HepG2 (cell line): ENCODE measurements at regions not wholly inside any gene's neighbourhood (a gene's known extent, or its start where the extent isn't known, plus 50 kb on each side); places are given as distances from the start of the nearest gene placed in this dataset.

Experiments
- ATAC-seq: fragments of 200-7000 bp; cut with Tn5 transposase; 3 replicates; pipeline ENCODE4 v1.9.1; 2020; ENCODE audit warnings: mild to moderate bottlenecking, moderate library complexity
- BruUV-seq: library from RNA; stranded (reverse); fragments of 400-500 nt; replicated peaks from 2 replicates; lab custom pipeline; 2021; lab: Mats Ljungman, UMichigan
- CTCF ChIA-PET: fragments of 300-600 bp; formaldehyde crosslinking; extraction: SDS; loops from one replicate; lab custom pipeline; 2021; ENCODE audit warnings: low total read pairs, inconsistent platforms, low intra/inter-chr PET ratio; lab: Yijun Ruan, JAX
- POLR2A ChIA-PET: fragments of 350-600 bp; sonication (Branson Sonifier 250); formaldehyde crosslinking; loops from one replicate; lab custom pipeline; 2020; ENCODE audit warnings: antibody characterized with exemption, inconsistent platforms; lab: Yijun Ruan, JAX
- DNase-seq: peaks from one replicate; pipeline ENCODE4 v3.0.0-alpha.2; 2015; ENCODE audit warnings: low spot score
- FAIRE-seq: peaks from 3 replicates; lab custom pipeline; 2011; peaks lifted over from hg19 to GRCh38; lab: Jason Lieb, UNC
- H2AFZ ChIP-seq: one replicate; pipeline ENCODE4 v1.6.1; 2011; ENCODE audit warnings: low read length, inconsistent platforms
- H3K27ac ChIP-seq: fragments of 300-600 bp; 3 replicates; pipeline ENCODE4 v1.8.0; 2011; ENCODE audit warnings: mixed run types, mild to moderate bottlenecking, mixed read lengths, low read length, inconsistent platforms; ENCODE audit not compliant: insufficient read depth; ENCODE audit errors: extremely low read length
- H3K27me3 ChIP-seq, 2 experiments: fragments of 200-600 bp in 1 of 2; 2 replicates in 1 of 2; 3 replicates in 1 of 2; pipeline versions ENCODE4 v1.6.0 to v1.8.0; 2011; ENCODE audit warnings: low read length in 2 of 2, mild to moderate bottlenecking in 2 of 2, moderate library complexity in 2 of 2, inconsistent platforms in 1 of 2; ENCODE audit not compliant: insufficient read depth in 2 of 2, control insufficient read depth in 1 of 2
- H3K36me3 ChIP-seq, 2 experiments: fragments of 200-600 bp in 1 of 2; replicated peaks in 1 of 2; 2 replicates in 1 of 2; 3 replicates in 1 of 2; pipeline versions ENCODE4 v1.5.1 to v1.8.0; 2011; ENCODE audit warnings: low read length in 2 of 2, inconsistent platforms in 1 of 2; ENCODE audit not compliant: insufficient read depth in 2 of 2, control insufficient read depth in 1 of 2
- H3K4me1 ChIP-seq: 2 replicates; pipeline ENCODE4 v1.5.1; 2012; ENCODE audit warnings: low read length, inconsistent platforms; ENCODE audit not compliant: insufficient read depth
- H3K4me2 ChIP-seq: 2 replicates; pipeline ENCODE4 v1.6.0; 2011; ENCODE audit warnings: low read depth, low read length, inconsistent platforms
- H3K4me3 ChIP-seq, 3 experiments: fragments of 200-600 bp in 1 of 3; sonication (generic), shearing (Covaris generic) in 1 of 3; replicated peaks in 1 of 3; 2 replicates each; pipeline ENCODE4 v1.5.1; 2011 to 2016; ENCODE audit warnings: low read length in 3 of 3, inconsistent platforms in 2 of 3, low read depth in 2 of 3, mild to moderate bottlenecking in 2 of 3, control low read depth in 1 of 3, mixed read lengths in 1 of 3; ENCODE audit not compliant: insufficient read depth in 1 of 3
- H3K79me2 ChIP-seq: one replicate; pipeline ENCODE4 v1.6.1; 2011; ENCODE audit warnings: low read length, inconsistent platforms; ENCODE audit not compliant: insufficient read depth
- H3K9ac ChIP-seq: 2 replicates; pipeline ENCODE4 v1.6.0; 2011; ENCODE audit warnings: mild to moderate bottlenecking, low read depth, low read length, inconsistent platforms; ENCODE audit not compliant: insufficient read depth
- H3K9me3 ChIP-seq: 2 replicates; pipeline ENCODE4 v1.5.1; 2012; ENCODE audit warnings: mild to moderate bottlenecking, low read length
- H4K20me1 ChIP-seq: 2 replicates; pipeline ENCODE4 v1.6.0; 2011; ENCODE audit warnings: inconsistent platforms, mild to moderate bottlenecking, low read length, moderate library complexity; ENCODE audit not compliant: insufficient read depth
- KLF6 ChIP-seq: IDR thresholded peaks from 2 replicates; pipeline ENCODE4 v1.8.0; 2016; ENCODE audit warnings: missing biosample characterization, missing genetic modification reagents
- NCOA2 ChIP-seq: sonication (generic); formaldehyde crosslinking; IDR thresholded peaks from 2 replicates; pipeline ENCODE4 v1.8.0; 2022; ENCODE audit warnings: inconsistent platforms
- NR2F6 ChIP-seq, 2 experiments: IDR thresholded peaks; 2 replicates each; pipeline ENCODE4 v1.6.1; 2016; ENCODE audit warnings: antibody characterized with exemption in 1 of 2, mild to moderate bottlenecking in 1 of 2
- RXRA ChIP-seq: sonication (generic); formaldehyde crosslinking; IDR thresholded peaks from 2 replicates; pipeline ENCODE4 v1.5.1; 2020; ENCODE audit warnings: missing genetic modification reagents
- TRIM24 ChIP-seq: sonication (generic); formaldehyde crosslinking; IDR thresholded peaks from 2 replicates; pipeline ENCODE4 v1.8.0; 2022; ENCODE audit warnings: mild to moderate bottlenecking, missing genetic modification reagents
- ZNF331 ChIP-seq: sonication (generic); formaldehyde crosslinking; IDR thresholded peaks from 2 replicates; pipeline ENCODE4 v1.4.0; 2020; ENCODE audit warnings: missing genetic modification reagents
- ZNF605 ChIP-seq: sonication (generic); formaldehyde crosslinking; IDR thresholded peaks from 2 replicates; pipeline ENCODE4 v1.8.0; 2022; ENCODE audit warnings: mild to moderate bottlenecking, missing genetic modification reagents
- ZNF7 ChIP-seq: IDR thresholded peaks from 2 replicates; pipeline ENCODE4 v1.6.1; 2016; ENCODE audit warnings: missing biosample characterization, missing genetic modification reagents
- WGBS: methylation state at CpG from one replicate; pipeline ENCODE4 v1.1.6; 2017; ENCODE audit warnings: low lambda C conversion rate; 5-methylcytosine and 5-hydroxymethylcytosine counted together
- in situ Hi-C: cut with HindIII; loops from 2 replicates; pipeline ENCODE4 v1.10.0; 2017; ENCODE audit warnings: low pct_unique_long_range_greater_than_20kb; ENCODE audit not compliant: extremely low pct_ligation_motif_present
- intact Hi-C: fragments of 100-400 bp; cut with micrococcal nuclease; formaldehyde crosslinking; loops from one replicate; pipeline ENCODE4 v1.10.0; 2022; ENCODE audit not compliant: unreplicated experiment
- TF ChIP-seq, protein P1 (sequence below): sonication (generic); formaldehyde crosslinking; IDR thresholded peaks from 2 replicates; pipeline ENCODE4 v1.8.0; 2022; ENCODE audit warnings: mild to moderate bottlenecking, missing genetic modification reagents
- TF ChIP-seq, protein P2 (sequence below), 2 experiments: sonication (generic) in 1 of 2; formaldehyde crosslinking in 1 of 2; IDR thresholded peaks; 2 replicates each; pipeline versions ENCODE4 v1.6.1 to v1.9.0; 2014 to 2022; ENCODE audit warnings: antibody characterized with exemption in 1 of 2, borderline replicate concordance in 1 of 2, inconsistent platforms in 1 of 2, low read depth in 1 of 2, missing genetic modification reagents in 1 of 2
- TF ChIP-seq, protein P3 (sequence below): sonication (generic); formaldehyde crosslinking; IDR thresholded peaks from 2 replicates; pipeline ENCODE4 v1.4.0; 2020; ENCODE audit warnings: missing genetic modification reagents, borderline replicate concordance
- TF ChIP-seq, protein P4 (sequence below): sonication (generic); formaldehyde crosslinking; IDR thresholded peaks from 2 replicates; pipeline ENCODE4 v1.5.0; 2020; ENCODE audit warnings: mild to moderate bottlenecking, low read depth, missing genetic modification reagents, borderline replicate concordance

DNA sequence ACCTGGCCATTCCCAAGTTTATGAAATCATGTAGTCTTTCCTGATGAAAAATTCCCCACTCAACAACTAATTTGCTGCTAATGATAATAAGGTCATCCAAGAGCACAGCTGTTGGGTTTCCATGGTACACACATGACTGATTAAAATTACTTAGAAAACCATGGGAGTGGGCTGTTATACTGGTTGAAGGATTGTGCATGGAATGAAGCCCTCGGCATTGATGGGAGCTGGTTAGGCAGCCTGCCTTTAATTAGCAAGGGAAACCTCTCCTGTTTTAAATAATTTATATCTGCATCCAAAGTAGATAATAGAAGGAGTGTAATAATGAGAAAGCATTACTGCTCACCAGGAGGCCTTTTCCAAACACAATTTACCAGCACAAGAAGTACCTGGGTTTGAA, 235.1 kb upstream of the CFAP20DC start:
- Histone ChIP-seq H4K20me1 (no peaks in the 10 kb centered on the region), H3K27me3 (no peaks in the 10 kb centered on the region), H2AFZ (no peak overlapping the region), H3K79me2 (no peaks in the 10 kb centered on the region), H3K4me3 (no peak overlapping the region), H3K4me1 (no peaks in the 10 kb centered on the region), H3K27ac (no peak overlapping the region), H3K9me3 (no peaks in the 10 kb centered on the region), H3K36me3 (no peaks in the 10 kb centered on the region), H3K9ac (no peak overlapping the region), H3K4me2 (no peak overlapping the region)
- ChIA-PET CTCF (no interaction called here), POLR2A (no interaction called here)
- FAIRE-seq (no peak), DNase-seq (no peak), ATAC-seq (no peak)
- in situ Hi-C loops, result no loop called here
- 0% methylated on average over 1 of the region's 1 CpG for WGBS
- intact Hi-C loops, result no loop called here
- BruUV-seq, result no TSS peak
- TF ChIP-seq, protein P1, sequence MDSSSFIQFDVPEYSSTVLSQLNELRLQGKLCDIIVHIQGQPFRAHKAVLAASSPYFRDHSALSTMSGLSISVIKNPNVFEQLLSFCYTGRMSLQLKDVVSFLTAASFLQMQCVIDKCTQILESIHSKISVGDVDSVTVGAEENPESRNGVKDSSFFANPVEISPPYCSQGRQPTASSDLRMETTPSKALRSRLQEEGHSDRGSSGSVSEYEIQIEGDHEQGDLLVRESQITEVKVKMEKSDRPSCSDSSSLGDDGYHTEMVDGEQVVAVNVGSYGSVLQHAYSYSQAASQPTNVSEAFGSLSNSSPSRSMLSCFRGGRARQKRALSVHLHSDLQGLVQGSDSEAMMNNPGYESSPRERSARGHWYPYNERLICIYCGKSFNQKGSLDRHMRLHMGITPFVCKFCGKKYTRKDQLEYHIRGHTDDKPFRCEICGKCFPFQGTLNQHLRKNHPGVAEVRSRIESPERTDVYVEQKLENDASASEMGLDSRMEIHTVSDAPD (CRISPR knock-in tag), result no peak
- TF ChIP-seq ZNF605 (CRISPR knock-in tag), result no peak
- TF ChIP-seq TRIM24 (CRISPR knock-in tag), result no peak
- no peak for TF ChIP-seq KLF6 (CRISPR knock-in tag)
- TF ChIP-seq ZNF331 (CRISPR knock-in tag), result no peak
- TF ChIP-seq NCOA2 (CRISPR knock-in tag), result no peak
- TF ChIP-seq, protein P2, sequence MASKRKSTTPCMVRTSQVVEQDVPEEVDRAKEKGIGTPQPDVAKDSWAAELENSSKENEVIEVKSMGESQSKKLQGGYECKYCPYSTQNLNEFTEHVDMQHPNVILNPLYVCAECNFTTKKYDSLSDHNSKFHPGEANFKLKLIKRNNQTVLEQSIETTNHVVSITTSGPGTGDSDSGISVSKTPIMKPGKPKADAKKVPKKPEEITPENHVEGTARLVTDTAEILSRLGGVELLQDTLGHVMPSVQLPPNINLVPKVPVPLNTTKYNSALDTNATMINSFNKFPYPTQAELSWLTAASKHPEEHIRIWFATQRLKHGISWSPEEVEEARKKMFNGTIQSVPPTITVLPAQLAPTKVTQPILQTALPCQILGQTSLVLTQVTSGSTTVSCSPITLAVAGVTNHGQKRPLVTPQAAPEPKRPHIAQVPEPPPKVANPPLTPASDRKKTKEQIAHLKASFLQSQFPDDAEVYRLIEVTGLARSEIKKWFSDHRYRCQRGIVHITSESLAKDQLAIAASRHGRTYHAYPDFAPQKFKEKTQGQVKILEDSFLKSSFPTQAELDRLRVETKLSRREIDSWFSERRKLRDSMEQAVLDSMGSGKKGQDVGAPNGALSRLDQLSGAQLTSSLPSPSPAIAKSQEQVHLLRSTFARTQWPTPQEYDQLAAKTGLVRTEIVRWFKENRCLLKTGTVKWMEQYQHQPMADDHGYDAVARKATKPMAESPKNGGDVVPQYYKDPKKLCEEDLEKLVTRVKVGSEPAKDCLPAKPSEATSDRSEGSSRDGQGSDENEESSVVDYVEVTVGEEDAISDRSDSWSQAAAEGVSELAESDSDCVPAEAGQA (IDR thresholded peaks at IDR 0.05; ENCODE audit: low read depth), result no peak
- TF ChIP-seq, protein P2 (CRISPR knock-in tag; IDR thresholded peaks at IDR 0.05; ENCODE audit: borderline replicate concordance), result no peak
- no peak for TF ChIP-seq NR2F6 (IDR thresholded peaks at IDR 0.05)
- TF ChIP-seq NR2F6 (CRISPR knock-in tag; IDR thresholded peaks at IDR 0.05), result no peak
- TF ChIP-seq, protein P3, sequence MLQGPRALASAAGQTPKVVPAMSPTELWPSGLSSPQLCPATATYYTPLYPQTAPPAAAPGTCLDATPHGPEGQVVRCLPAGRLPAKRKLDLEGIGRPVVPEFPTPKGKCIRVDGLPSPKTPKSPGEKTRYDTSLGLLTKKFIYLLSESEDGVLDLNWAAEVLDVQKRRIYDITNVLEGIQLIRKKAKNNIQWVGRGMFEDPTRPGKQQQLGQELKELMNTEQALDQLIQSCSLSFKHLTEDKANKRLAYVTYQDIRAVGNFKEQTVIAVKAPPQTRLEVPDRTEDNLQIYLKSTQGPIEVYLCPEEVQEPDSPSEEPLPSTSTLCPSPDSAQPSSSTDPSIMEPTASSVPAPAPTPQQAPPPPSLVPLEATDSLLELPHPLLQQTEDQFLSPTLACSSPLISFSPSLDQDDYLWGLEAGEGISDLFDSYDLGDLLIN (CRISPR knock-in tag), result no peak
- no peak for TF ChIP-seq ZNF7 (CRISPR knock-in tag)
- TF ChIP-seq, protein P4, sequence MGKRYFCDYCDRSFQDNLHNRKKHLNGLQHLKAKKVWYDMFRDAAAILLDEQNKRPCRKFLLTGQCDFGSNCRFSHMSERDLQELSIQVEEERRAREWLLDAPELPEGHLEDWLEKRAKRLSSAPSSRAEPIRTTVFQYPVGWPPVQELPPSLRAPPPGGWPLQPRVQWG (CRISPR knock-in tag), result no peak
- TF ChIP-seq RXRA (CRISPR knock-in tag), result no peak
